Breast epithelium (tissue), 4 donors: ENCODE measurements at regions not wholly inside any gene's neighbourhood (a gene's known extent, or its start where the extent isn't known, plus 50 kb on each side); places are given as distances from the start of the nearest gene placed in this dataset.
"Not testable (repeated sequence)": the region's sequence is repeated elsewhere in the genome, so short reads cannot be mapped to it uniquely, and the experiment has no call there.

Experiments used
- DNase-seq, 2 donors: peaks; one replicate each; pipeline ENCODE4 v3.0.0-alpha.2; 2019; ENCODE audit warnings: low spot score in 2 of 2
- H3K27ac ChIP-seq, 2 donors: fragments of 200-600 bp; sonication (generic) in 1 of 2; one replicate each; pipeline ENCODE4 v1.5.1; 2016 to 2019; ENCODE audit warnings: mild to moderate bottlenecking in 1 of 2
- H3K27me3 ChIP-seq, 2 donors: fragments of 200-600 bp; sonication (generic) in 1 of 2; one replicate each; pipeline versions ENCODE4 v1.5.1 to v1.6.0; 2017 to 2019; ENCODE audit warnings: control low read depth in 1 of 2, mild to moderate bottlenecking in 1 of 2
- H3K36me3 ChIP-seq: fragments of 200-600 bp; one replicate; pipeline ENCODE4 v1.5.1; 2019
- H3K4me1 ChIP-seq, 2 donors: fragments of 200-600 bp; sonication (generic); one replicate each; pipeline ENCODE4 v1.5.1; 2016 to 2019; ENCODE audit warnings: control low read depth in 1 of 2
- H3K4me3 ChIP-seq, 3 donors: fragments of 200-600 bp; sonication (generic); 1 replicate in 2 of 3; 2 replicates in 1 of 3; pipeline ENCODE4 v1.5.1; 2016 to 2019; ENCODE audit warnings: mild to moderate bottlenecking in 3 of 3, moderate library complexity in 2 of 3
- H3K9me3 ChIP-seq, 2 donors: fragments of 200-600 bp; sonication (generic) in 1 of 2; one replicate each; pipeline ENCODE4 v1.5.1; 2016 to 2019; ENCODE audit warnings: control low read depth in 1 of 2
- CTCF ChIP-seq, 3 donors: fragments of 450-650 bp; IDR thresholded peaks; one replicate each; pipeline ENCODE4 v1.5.1; 2016 to 2017; ENCODE audit warnings: antibody characterized with exemption in 3 of 3, mild to moderate bottlenecking in 3 of 3, moderate library complexity in 3 of 3
- POLR2A ChIP-seq: fragments of 450-650 bp; IDR thresholded peaks from one replicate; pipeline ENCODE4 v1.6.1; 2016; ENCODE audit warnings: antibody characterized with exemption, mild to moderate bottlenecking, moderate library complexity
- POLR2AphosphoS5 ChIP-seq, 3 donors: sonication (generic); formaldehyde crosslinking; IDR thresholded peaks; one replicate each; pipeline ENCODE4 v1.6.1; 2017; ENCODE audit warnings: antibody characterized with exemption in 3 of 3
- intact Hi-C: fragments of 100-400 bp; cut with DNase I; formaldehyde crosslinking; loops from one replicate; pipeline ENCODE4 v1.15.1; 2023; ENCODE audit warnings: low total_unique reads

- intact Hi-C loops: loop anchor here (10.0 kb wide), 1 partner anchor 1062 kb away; the partner anchor contains the start of gene NKX1-2
- H3K9me3 ChIP-seq: peaks cover 13 to 18% of the 10 kb centered on the region in 2 donors
- H3K4me3 ChIP-seq: no peak overlapping the region
- H3K27me3 ChIP-seq: no peaks in the 10 kb centered on the region
- H3K4me1 ChIP-seq: no peaks in the 10 kb centered on the region
- no peak overlapping the region for H3K27ac ChIP-seq
- DNase-seq: no peak
- no peaks in the 10 kb centered on the region for H3K36me3 ChIP-seq
- TF ChIP-seq POLR2AphosphoS5 (IDR thresholded peaks at IDR 0.05) (no peak), CTCF (IDR thresholded peaks at IDR 0.05) (no peak), POLR2A (no peak)
Observed at GRCh38 chr10:123392182-123392963, 238.2 kb downstream of the BUB3 start.

DNA sequence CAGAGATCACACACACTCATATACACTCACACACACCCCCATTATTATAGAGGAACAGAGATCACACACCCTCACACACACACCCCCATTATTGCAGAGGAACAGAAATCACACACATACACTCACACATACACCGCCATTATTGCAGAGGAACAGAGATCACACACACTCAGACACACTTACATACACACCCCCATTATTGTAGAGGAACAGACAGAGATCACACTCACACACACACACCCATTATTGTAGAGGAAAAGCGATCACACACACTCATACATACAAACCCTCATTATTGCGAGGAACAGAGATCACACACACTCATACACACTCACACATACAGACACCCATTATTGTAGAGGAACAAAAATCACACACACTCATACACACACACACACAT lies 239.0 kb downstream of the BUB3 start:
- Histone ChIP-seq H3K4me3 (no peak overlapping the region), H3K9me3 (peaks cover 9 to 14% of the 10 kb centered on the region in 2 donors), H3K4me1 (no peaks in the 10 kb centered on the region), H3K27me3 (no peaks in the 10 kb centered on the region), H3K36me3 (no peaks in the 10 kb centered on the region), H3K27ac (no peak overlapping the region)
- TF ChIP-seq POLR2AphosphoS5 (IDR thresholded peaks at IDR 0.05) (no peak), CTCF (IDR thresholded peaks at IDR 0.05) (no peak), POLR2A (no peak)
- no peak for DNase-seq
- intact Hi-C loops: loop anchor here (10.0 kb wide), 1 partner anchor 1062 kb away; the partner anchor contains the start of gene NKX1-2

DNA sequence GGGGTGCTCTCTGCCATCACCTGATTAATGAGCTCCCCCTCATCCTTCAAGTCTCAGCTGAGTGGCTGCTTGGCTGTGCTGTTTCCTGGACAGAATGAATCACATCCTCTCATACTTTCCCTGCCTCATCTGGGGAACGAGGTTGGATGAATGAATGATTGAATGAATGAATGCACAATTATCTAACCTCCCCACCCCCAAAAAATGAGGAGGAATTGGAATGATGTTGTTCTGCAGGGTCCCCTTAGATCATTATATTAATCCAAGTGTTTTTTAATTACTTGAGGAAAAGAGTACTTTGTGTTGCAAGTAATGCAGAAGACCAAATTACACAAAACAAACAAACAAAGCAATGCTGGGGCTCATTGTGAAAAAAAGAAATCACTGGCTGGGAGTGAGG lies 240.2 kb downstream of the BUB3 start:
- H3K27ac ChIP-seq: no peak overlapping the region
- H3K4me3 ChIP-seq: no peak overlapping the region
- no peaks in the 10 kb centered on the region for H3K36me3 ChIP-seq
- TF ChIP-seq POLR2A (no peak), POLR2AphosphoS5 (IDR thresholded peaks at IDR 0.05) (no peak), CTCF (IDR thresholded peaks at IDR 0.05) (no peak)
- H3K27me3 ChIP-seq: no peaks in the 10 kb centered on the region
- no peaks in the 10 kb centered on the region for H3K4me1 ChIP-seq
- intact Hi-C loops: loop anchor here (10.0 kb wide), 1 partner anchor 1060 kb away; the partner anchor contains the start of gene NKX1-2
- no peak for DNase-seq
- peaks cover 6 to 9% of the 10 kb centered on the region in 2 donors for H3K9me3 ChIP-seq

DNA sequence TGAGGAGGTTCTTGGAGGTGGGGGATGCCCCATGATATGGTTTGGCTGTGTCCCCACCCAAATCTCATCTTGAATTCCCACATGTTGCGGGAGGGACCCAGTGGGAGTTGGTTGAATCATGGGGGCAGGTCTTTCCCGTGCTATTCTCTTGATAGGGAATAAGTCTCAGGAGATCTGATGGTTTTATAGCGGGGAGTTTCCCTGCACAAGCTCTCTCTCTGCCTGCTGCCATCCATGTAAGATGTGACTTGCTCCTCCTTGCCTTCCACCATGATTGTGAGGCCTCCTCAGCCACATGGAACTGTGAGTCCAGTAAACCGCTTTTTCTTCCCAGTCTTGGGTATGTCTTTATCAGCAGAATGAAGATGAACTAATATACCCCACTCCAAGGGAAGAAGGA lies 241.0 kb downstream of the BUB3 start:
- H3K4me1 ChIP-seq, H3K36me3 ChIP-seq, H3K27me3 ChIP-seq, DNase-seq, H3K9me3 ChIP-seq, H3K27ac ChIP-seq, H3K4me3 ChIP-seq: not testable (repeated sequence)
- intact Hi-C loops: loop anchor here (10.0 kb wide), 1 partner anchor 1060 kb away; the partner anchor contains the start of gene NKX1-2

GRCh38 chr10:123395906-123396305 lies 241.7 kb downstream of the BUB3 start:
- intact Hi-C loops: loop anchor here (10.0 kb wide), 1 partner anchor 1059 kb away; the partner anchor contains the start of gene NKX1-2

More at GRCh38 chr10:123395906-123396305, 241.7 kb downstream of the BUB3 start:
- H3K4me1 ChIP-seq: no peaks in the 10 kb centered on the region
- no peak for TF ChIP-seq CTCF (IDR thresholded peaks at IDR 0.05)
- no peak for TF ChIP-seq POLR2A
- TF ChIP-seq POLR2AphosphoS5 (IDR thresholded peaks at IDR 0.05): no peak
- H3K9me3 ChIP-seq: peaks cover 6 to 9% of the 10 kb centered on the region in 2 donors
- no peaks in the 10 kb centered on the region for H3K36me3 ChIP-seq
- H3K27ac ChIP-seq: no peak overlapping the region
- no peaks in the 10 kb centered on the region for H3K27me3 ChIP-seq
- no peak overlapping the region for H3K4me3 ChIP-seq
- no peak for DNase-seq
